ENCODE measurements at regions not wholly inside any gene's neighbourhood (a gene's known extent, or its start where the extent isn't known, plus 50 kb on each side); places are given as distances from the start of the nearest gene placed in this dataset.

- TF ChIP-seq POLR2A (IDR thresholded peaks at IDR 0.05) (no peak), POLR2AphosphoS5 (IDR thresholded peaks at IDR 0.05; ENCODE audit: insufficient read depth in 1 of 2, low read depth in 1 of 2) (no peak)
- TF ChIP-seq, protein P1, sequence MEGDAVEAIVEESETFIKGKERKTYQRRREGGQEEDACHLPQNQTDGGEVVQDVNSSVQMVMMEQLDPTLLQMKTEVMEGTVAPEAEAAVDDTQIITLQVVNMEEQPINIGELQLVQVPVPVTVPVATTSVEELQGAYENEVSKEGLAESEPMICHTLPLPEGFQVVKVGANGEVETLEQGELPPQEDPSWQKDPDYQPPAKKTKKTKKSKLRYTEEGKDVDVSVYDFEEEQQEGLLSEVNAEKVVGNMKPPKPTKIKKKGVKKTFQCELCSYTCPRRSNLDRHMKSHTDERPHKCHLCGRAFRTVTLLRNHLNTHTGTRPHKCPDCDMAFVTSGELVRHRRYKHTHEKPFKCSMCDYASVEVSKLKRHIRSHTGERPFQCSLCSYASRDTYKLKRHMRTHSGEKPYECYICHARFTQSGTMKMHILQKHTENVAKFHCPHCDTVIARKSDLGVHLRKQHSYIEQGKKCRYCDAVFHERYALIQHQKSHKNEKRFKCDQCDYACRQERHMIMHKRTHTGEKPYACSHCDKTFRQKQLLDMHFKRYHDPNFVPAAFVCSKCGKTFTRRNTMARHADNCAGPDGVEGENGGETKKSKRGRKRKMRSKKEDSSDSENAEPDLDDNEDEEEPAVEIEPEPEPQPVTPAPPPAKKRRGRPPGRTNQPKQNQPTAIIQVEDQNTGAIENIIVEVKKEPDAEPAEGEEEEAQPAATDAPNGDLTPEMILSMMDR (IDR thresholded peaks at IDR 0.05), result no peak
These were observed 219.4 kb upstream of the THBS1 start for GRCh38 chr15:39361497-39361896.

Measured in vagina (tissue), 2 donors.